Muscle of arm (tissue), 1 donor: ENCODE measurements at regions not wholly inside any gene's neighbourhood (a gene's known extent, or its start where the extent isn't known, plus 50 kb on each side); places are given as distances from the start of the nearest gene placed in this dataset.
"Not testable (repeated sequence)": the region's sequence is repeated elsewhere in the genome, so short reads cannot be mapped to it uniquely, and the experiment has no call there.

Experiments
- DNase-seq: peaks from one replicate; pipeline ENCODE4 v3.0.0-alpha.2; 2013

- DNase-seq: no peak
Measured at GRCh38 chr7:10282909-10283308, 690.8 kb upstream of the PHF14 start.

- DNase-seq: no peak
Measured at GRCh38 chr7:10284001-10284400, 689.7 kb upstream of the PHF14 start.

- DNase-seq: no peak
Measured at GRCh38 chr7:10299384-10299783, 674.3 kb upstream of the PHF14 start.

- no peak for DNase-seq
Measured at GRCh38 chr7:10300577-10300976, 673.1 kb upstream of the PHF14 start.

- DNase-seq: no peak
Measured at GRCh38 chr7:10308276-10308675, 665.4 kb upstream of the PHF14 start.

- DNase-seq: no peak
Measured at GRCh38 chr7:10312942-10313341, 660.7 kb upstream of the PHF14 start.

- DNase-seq: no peak
Measured at GRCh38 chr7:10315881-10316280, 657.8 kb upstream of the PHF14 start.

GRCh38 chr7:10316488-10316887, 657.2 kb upstream of the PHF14 start:
- no peak for DNase-seq

GRCh38 chr7:10325395-10325794, 648.3 kb upstream of the PHF14 start:
- no peak for DNase-seq

- DNase-seq: no peak
Measured at GRCh38 chr7:10343108-10343507, 630.6 kb upstream of the PHF14 start.

- DNase-seq: no peak
Measured at GRCh38 chr7:10346032-10346431, 627.6 kb upstream of the PHF14 start.

GRCh38 chr7:10355816-10356215, 617.9 kb upstream of the PHF14 start:
- no peak for DNase-seq

GRCh38 chr7:10360050-10360449, 613.6 kb upstream of the PHF14 start:
- DNase-seq: no peak

GRCh38 chr7:10401793-10402192, 571.9 kb upstream of the PHF14 start:
- no peak for DNase-seq

GRCh38 chr7:10412422-10413019, 561.2 kb upstream of the PHF14 start:
- DNase-seq: peak; percentile 49

- no peak for DNase-seq
Measured at GRCh38 chr7:10418985-10419384, 554.7 kb upstream of the PHF14 start.

GRCh38 chr7:10429031-10429430, 544.6 kb upstream of the PHF14 start:
- no peak for DNase-seq

- no peak for DNase-seq
Measured at GRCh38 chr7:10429511-10429910, 544.2 kb upstream of the PHF14 start.

GRCh38 chr7:10436302-10436701, 537.4 kb upstream of the PHF14 start:
- no peak for DNase-seq

- DNase-seq: no peak
Measured at GRCh38 chr7:10439027-10439426, 534.6 kb upstream of the PHF14 start.

- no peak for DNase-seq
Measured at GRCh38 chr7:10455936-10456335, 517.7 kb upstream of the PHF14 start.

- no peak for DNase-seq
Measured at GRCh38 chr7:10460474-10460873, 513.2 kb upstream of the PHF14 start.

GRCh38 chr7:10463701-10464100, 510.0 kb upstream of the PHF14 start:
- peak; percentile 11 for DNase-seq

- not testable (repeated sequence) for DNase-seq
Measured at GRCh38 chr7:10465536-10465935, 508.1 kb upstream of the PHF14 start.

GRCh38 chr7:10468908-10469307, 504.8 kb upstream of the PHF14 start:
- no peak for DNase-seq
